Lower leg skin (tissue), 3 donors: ENCODE measurements at regions not wholly inside any gene's neighbourhood (a gene's known extent, or its start where the extent isn't known, plus 50 kb on each side); places are given as distances from the start of the nearest gene placed in this dataset.

Source experiments
- POLR2A ChIP-seq, 2 donors: fragments of 450-650 bp; IDR thresholded peaks; one replicate each; pipeline ENCODE4 v1.6.1; 2016 to 2017; ENCODE audit warnings: antibody characterized with exemption in 2 of 2, mild to moderate bottlenecking in 1 of 2, moderate library complexity in 1 of 2
- TF ChIP-seq, protein P1 (sequence below), 3 donors: fragments of 450-650 bp; IDR thresholded peaks; one replicate each; pipeline ENCODE4 v1.5.1; 2016; ENCODE audit warnings: antibody characterized with exemption in 3 of 3, mild to moderate bottlenecking in 3 of 3, moderate library complexity in 2 of 3

DNA sequence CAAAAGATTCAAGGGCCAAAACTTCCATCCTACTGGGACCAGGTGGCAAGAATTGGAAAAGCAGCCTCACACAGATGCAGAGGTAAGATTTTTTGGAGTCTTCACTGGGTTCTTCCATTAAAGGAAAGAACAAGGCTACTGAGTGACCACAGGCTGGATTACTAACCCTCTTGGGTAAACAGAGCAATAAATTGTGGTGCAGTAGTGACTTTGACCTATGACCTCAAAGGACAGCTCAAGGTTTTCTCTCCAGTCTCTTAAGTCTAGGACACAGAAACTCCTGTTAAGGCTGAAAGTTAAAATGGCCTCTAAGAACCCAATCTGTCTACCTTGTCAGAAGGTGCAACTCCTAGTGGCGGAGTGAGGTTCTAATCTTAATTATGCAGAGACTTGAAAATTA lies 464.9 kb downstream of the SMARCA1 start:
- TF ChIP-seq, protein P1, sequence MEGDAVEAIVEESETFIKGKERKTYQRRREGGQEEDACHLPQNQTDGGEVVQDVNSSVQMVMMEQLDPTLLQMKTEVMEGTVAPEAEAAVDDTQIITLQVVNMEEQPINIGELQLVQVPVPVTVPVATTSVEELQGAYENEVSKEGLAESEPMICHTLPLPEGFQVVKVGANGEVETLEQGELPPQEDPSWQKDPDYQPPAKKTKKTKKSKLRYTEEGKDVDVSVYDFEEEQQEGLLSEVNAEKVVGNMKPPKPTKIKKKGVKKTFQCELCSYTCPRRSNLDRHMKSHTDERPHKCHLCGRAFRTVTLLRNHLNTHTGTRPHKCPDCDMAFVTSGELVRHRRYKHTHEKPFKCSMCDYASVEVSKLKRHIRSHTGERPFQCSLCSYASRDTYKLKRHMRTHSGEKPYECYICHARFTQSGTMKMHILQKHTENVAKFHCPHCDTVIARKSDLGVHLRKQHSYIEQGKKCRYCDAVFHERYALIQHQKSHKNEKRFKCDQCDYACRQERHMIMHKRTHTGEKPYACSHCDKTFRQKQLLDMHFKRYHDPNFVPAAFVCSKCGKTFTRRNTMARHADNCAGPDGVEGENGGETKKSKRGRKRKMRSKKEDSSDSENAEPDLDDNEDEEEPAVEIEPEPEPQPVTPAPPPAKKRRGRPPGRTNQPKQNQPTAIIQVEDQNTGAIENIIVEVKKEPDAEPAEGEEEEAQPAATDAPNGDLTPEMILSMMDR (IDR thresholded peaks at IDR 0.05) = no peak
- TF ChIP-seq POLR2A (IDR thresholded peaks at IDR 0.05) = no peak
